MM.1S (cell line): ENCODE measurements at regions not wholly inside any gene's neighbourhood (a gene's known extent, or its start where the extent isn't known, plus 50 kb on each side); places are given as distances from the start of the nearest gene placed in this dataset.

ENCODE experiments used
- CTCF ChIP-seq: fragments of 300-600 bp; sonication (generic); IDR thresholded peaks from 2 replicates; pipeline ENCODE4 v1.5.1; 2016; ENCODE audit warnings: antibody characterized with exemption, low read length, mixed read lengths
- EZH2 ChIP-seq: fragments of 300-600 bp; sonication (generic); optimal IDR thresholded peaks from 2 replicates; pipeline ENCODE3; 2017; ENCODE audit warnings: low read depth, mild to moderate bottlenecking, antibody characterized with exemption, low read length, mixed read lengths
- EZH2phosphoT487 ChIP-seq: fragments of 300-600 bp; sonication (generic); IDR thresholded peaks from 2 replicates; pipeline ENCODE4 v1.6.1; 2018; ENCODE audit warnings: antibody characterized with exemption, low read length

DNA sequence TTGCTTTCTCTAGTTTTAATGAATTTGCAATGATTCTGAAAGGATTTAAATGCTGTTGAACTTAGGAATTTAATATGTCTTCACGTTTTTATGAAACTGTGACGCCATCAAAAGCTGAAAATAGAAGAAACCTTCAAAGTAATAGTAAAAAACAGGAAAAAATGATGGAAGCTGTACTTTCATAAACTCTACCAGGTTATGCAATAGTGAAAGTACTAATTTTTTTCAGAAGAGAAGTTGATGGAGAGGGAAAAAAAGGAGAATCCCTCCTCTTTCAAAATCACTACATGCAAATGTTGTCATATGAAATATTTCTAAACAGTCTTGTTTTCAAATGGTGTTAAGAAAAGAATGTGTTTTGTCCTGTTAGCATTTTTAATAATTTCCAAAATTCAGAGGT is 73.6 kb downstream of the ZNF330 start:
- TF ChIP-seq CTCF, result no peak
- TF ChIP-seq EZH2, result no peak
- TF ChIP-seq EZH2phosphoT487, result no peak
